ENCODE measurements at regions not wholly inside any gene's neighbourhood (a gene's known extent, or its start where the extent isn't known, plus 50 kb on each side); places are given as distances from the start of the nearest gene placed in this dataset.

DNA sequence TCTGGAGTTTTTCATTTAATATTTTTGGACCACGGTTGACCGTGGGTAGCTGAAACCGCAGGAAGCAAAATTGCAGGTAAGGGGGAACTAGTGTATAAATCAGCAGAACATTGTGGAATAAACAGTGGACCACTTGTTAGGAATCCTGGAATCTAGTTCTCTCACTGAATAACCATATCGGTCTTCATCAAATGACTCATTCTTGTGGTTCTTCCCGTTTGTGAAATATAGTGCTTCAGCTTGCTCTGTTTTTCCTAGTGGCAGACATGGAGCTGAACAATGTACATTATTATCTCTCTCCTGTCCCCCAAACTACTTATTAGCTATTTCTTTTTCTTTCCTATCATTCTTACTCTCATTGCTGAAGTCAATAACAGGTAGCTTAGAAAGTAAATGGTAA is 61.9 kb downstream of the HSPA13 start:
- no peak for TF ChIP-seq SUZ12 (IDR thresholded peaks at IDR 0.05; ENCODE audit: extremely low read depth, insufficient read depth, insufficient read length)
- no peak for TF ChIP-seq YY1 (IDR thresholded peaks at IDR 0.05; ENCODE audit: insufficient read depth, insufficient read length)
- no peak for TF ChIP-seq ZNF274 (IDR thresholded peaks at IDR 0.05; ENCODE audit: low read depth, low read length)
